NB4 (cell line): ENCODE measurements at regions not wholly inside any gene's neighbourhood (a gene's known extent, or its start where the extent isn't known, plus 50 kb on each side); places are given as distances from the start of the nearest gene placed in this dataset.
"Not testable (repeated sequence)": the region's sequence is repeated elsewhere in the genome, so short reads cannot be mapped to it uniquely, and the experiment has no call there.

Source experiments
- MAX ChIP-seq: IDR thresholded peaks from 2 replicates; pipeline ENCODE4 v1.6.1; 2011; ENCODE audit warnings: low read depth, low read length
- POLR2A ChIP-seq: IDR thresholded peaks from 2 replicates; pipeline ENCODE4 v1.6.1; 2011; ENCODE audit warnings: mild to moderate bottlenecking; ENCODE audit not compliant: insufficient read length; ENCODE audit errors: extremely low read depth

- TF ChIP-seq POLR2A: not testable (repeated sequence)
- 0 out of 2 replicates have a peak, but pooled peaks have one; percentile 9 for TF ChIP-seq MAX
Observed at GRCh38 chr7:150093897-150094296, 220.1 kb downstream of the ATP6V0E2 start.
